Panc1 (cell line): ENCODE measurements at regions not wholly inside any gene's neighbourhood (a gene's known extent, or its start where the extent isn't known, plus 50 kb on each side); places are given as distances from the start of the nearest gene placed in this dataset.

ENCODE experiments used
- CTCF ChIP-seq: fragments of 450-650 bp; IDR thresholded peaks from 2 replicates; pipeline ENCODE4 v1.5.1; 2017; ENCODE audit warnings: mild to moderate bottlenecking
- POLR2AphosphoS5 ChIP-seq: IDR thresholded peaks from 2 replicates; pipeline ENCODE4 v1.6.1; 2012; ENCODE audit warnings: mild to moderate bottlenecking, low read depth, low read length, moderate library complexity
- REST ChIP-seq, 2 experiments: IDR thresholded peaks; 2 replicates each; pipeline ENCODE4 v1.6.1; 2011 to 2012; ENCODE audit warnings: low read depth in 2 of 2, control low read depth in 1 of 2, low read length in 1 of 2, mild to moderate bottlenecking in 1 of 2, moderate library complexity in 1 of 2; ENCODE audit not compliant: insufficient read depth in 1 of 2
- SIN3A ChIP-seq: IDR thresholded peaks from 2 replicates; pipeline ENCODE4 v1.6.1; 2012; ENCODE audit warnings: low read depth, mild to moderate bottlenecking, low read length, moderate library complexity, borderline replicate concordance; ENCODE audit not compliant: insufficient read depth

- TF ChIP-seq SIN3A, result no peak
- no peak for TF ChIP-seq POLR2AphosphoS5
- no peak for TF ChIP-seq CTCF
- TF ChIP-seq REST (IDR thresholded peaks at IDR 0.05; ENCODE audit: insufficient read depth in 1 of 2, low read depth in 2 of 2, low read length in 1 of 2), result no peak
Observed at GRCh38 chr13:99863789-99864626, 107.6 kb downstream of the ZIC5 start.
